ENCODE measurements at regions not wholly inside any gene's neighbourhood (a gene's known extent, or its start where the extent isn't known, plus 50 kb on each side); places are given as distances from the start of the nearest gene placed in this dataset.

DNA sequence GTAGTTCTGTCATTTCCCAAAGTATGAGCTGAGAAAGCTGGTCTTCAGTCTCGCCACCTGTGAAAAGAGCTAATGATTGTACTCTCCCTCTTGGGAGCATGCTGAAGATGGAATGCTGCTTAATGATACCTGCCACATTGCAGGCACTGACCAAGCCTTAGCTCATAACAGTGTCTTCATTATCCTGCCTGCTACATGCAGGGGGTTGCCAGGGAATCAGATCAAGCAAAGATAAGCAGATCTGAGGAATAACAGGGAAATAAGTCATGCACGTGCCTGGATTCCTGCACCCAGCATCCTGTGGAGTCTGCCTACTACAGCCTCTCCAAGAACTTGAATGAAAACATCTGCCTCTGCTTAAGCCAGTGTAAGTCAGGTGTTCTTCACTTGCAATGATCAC is 667.3 kb downstream of the NPHP4 start:
- Histone ChIP-seq H3K4me2 (ENCODE audit: low read length) (no peak overlapping the region), H3K36me3 (ENCODE audit: insufficient read depth, low read length) (no peaks in the 10 kb centered on the region), H3K9me2 (ENCODE audit: insufficient read depth, low read length) (no peaks in the 10 kb centered on the region), H4K20me1 (ENCODE audit: insufficient read depth) (no peaks in the 10 kb centered on the region), H3K9ac (ENCODE audit: low read length) (no peak overlapping the region), H3F3A (ENCODE audit: insufficient read depth, low read length, poor library complexity, severe bottlenecking) (no peaks in the 10 kb centered on the region), H2AFZ (ENCODE audit: low read depth, low read length) (no peak overlapping the region), H3K4me3 (ENCODE audit: low read length) (no peak overlapping the region), H3K27ac (ENCODE audit: low read length) (no peak overlapping the region), H3K9me3 (ENCODE audit: low read length) (peaks cover 3% of the 10 kb centered on the region), H3K27me3 (ENCODE audit: insufficient read depth, low read depth, low read length) (no peaks in the 10 kb centered on the region), H3K79me2 (replicated peaks; ENCODE audit: insufficient read depth, low read length) (no peaks in the 10 kb centered on the region)
- TF ChIP-seq EZH2 (IDR thresholded peaks at IDR 0.05; ENCODE audit: borderline replicate concordance, insufficient read depth, low read length, poor library complexity, severe bottlenecking) (no peak), SMC3 (conservative IDR thresholded peaks at IDR 0.05; ENCODE audit: poor library complexity) (no peak), POLR2AphosphoS5 (IDR thresholded peaks at IDR 0.05) (no peak), RAD21 (conservative IDR thresholded peaks at IDR 0.05) (no peak), EP300 (conservative IDR thresholded peaks at IDR 0.05; ENCODE audit: poor library complexity, severe bottlenecking) (no peak), MXI1 (conservative IDR thresholded peaks at IDR 0.05; ENCODE audit: poor library complexity, severe bottlenecking) (no peak), TAF1 (IDR thresholded peaks at IDR 0.05; ENCODE audit: low read depth) (no peak)
- TF ChIP-seq, protein P1, sequence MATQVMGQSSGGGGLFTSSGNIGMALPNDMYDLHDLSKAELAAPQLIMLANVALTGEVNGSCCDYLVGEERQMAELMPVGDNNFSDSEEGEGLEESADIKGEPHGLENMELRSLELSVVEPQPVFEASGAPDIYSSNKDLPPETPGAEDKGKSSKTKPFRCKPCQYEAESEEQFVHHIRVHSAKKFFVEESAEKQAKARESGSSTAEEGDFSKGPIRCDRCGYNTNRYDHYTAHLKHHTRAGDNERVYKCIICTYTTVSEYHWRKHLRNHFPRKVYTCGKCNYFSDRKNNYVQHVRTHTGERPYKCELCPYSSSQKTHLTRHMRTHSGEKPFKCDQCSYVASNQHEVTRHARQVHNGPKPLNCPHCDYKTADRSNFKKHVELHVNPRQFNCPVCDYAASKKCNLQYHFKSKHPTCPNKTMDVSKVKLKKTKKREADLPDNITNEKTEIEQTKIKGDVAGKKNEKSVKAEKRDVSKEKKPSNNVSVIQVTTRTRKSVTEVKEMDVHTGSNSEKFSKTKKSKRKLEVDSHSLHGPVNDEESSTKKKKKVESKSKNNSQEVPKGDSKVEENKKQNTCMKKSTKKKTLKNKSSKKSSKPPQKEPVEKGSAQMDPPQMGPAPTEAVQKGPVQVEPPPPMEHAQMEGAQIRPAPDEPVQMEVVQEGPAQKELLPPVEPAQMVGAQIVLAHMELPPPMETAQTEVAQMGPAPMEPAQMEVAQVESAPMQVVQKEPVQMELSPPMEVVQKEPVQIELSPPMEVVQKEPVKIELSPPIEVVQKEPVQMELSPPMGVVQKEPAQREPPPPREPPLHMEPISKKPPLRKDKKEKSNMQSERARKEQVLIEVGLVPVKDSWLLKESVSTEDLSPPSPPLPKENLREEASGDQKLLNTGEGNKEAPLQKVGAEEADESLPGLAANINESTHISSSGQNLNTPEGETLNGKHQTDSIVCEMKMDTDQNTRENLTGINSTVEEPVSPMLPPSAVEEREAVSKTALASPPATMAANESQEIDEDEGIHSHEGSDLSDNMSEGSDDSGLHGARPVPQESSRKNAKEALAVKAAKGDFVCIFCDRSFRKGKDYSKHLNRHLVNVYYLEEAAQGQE (IDR thresholded peaks at IDR 0.05; ENCODE audit: borderline replicate concordance) = no peak
- TF ChIP-seq, protein P2, sequence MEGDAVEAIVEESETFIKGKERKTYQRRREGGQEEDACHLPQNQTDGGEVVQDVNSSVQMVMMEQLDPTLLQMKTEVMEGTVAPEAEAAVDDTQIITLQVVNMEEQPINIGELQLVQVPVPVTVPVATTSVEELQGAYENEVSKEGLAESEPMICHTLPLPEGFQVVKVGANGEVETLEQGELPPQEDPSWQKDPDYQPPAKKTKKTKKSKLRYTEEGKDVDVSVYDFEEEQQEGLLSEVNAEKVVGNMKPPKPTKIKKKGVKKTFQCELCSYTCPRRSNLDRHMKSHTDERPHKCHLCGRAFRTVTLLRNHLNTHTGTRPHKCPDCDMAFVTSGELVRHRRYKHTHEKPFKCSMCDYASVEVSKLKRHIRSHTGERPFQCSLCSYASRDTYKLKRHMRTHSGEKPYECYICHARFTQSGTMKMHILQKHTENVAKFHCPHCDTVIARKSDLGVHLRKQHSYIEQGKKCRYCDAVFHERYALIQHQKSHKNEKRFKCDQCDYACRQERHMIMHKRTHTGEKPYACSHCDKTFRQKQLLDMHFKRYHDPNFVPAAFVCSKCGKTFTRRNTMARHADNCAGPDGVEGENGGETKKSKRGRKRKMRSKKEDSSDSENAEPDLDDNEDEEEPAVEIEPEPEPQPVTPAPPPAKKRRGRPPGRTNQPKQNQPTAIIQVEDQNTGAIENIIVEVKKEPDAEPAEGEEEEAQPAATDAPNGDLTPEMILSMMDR (IDR thresholded peaks at IDR 0.05; ENCODE audit: poor library complexity, severe bottlenecking) = no peak

DNA sequence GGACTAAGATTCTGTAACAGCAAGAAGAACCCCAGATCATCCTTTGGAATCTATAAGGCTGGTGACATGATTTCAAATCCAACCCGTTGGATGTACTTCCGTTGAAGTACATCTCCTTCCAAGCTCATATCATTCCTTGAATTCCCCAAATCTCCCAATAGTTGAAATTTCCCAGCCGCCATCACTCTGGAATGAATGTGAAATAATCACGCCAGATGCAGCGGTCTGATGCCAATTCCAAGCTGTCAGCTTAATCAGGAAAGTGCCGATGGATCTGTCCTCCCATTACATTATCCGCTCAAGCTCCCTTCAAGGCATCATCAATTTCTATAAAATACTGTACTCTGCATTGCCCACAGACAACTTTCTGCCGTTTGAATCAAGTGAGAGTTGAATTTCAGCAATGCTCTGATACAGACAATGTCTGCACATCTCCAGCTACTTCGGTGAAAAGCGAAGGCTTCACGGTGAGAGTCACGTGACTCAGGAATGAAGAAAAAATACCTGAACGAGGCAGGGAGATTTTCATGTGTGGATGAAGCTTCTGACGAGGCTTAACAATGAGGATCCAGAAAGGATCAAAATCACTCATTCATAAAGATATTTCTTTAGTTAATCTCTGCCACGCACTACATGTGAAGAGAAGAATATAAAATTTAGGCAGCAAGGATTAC is 663.9 kb downstream of the AJAP1 start:
- Histone ChIP-seq H3K27ac (ENCODE audit: low read length) (no peak overlapping the region), H3K4me2 (ENCODE audit: low read length) (no peak overlapping the region), H3K79me2 (replicated peaks; ENCODE audit: insufficient read depth, low read length) (no peaks in the 10 kb centered on the region), H3K27me3 (ENCODE audit: insufficient read depth, low read depth, low read length) (no peaks in the 10 kb centered on the region), H3K9ac (ENCODE audit: low read length) (no peak overlapping the region), H3F3A (ENCODE audit: insufficient read depth, low read length, poor library complexity, severe bottlenecking) (no peaks in the 10 kb centered on the region), H2AFZ (ENCODE audit: low read depth, low read length) (no peak overlapping the region), H3K36me3 (ENCODE audit: insufficient read depth, low read length) (no peaks in the 10 kb centered on the region), H3K4me3 (ENCODE audit: low read length) (no peak overlapping the region), H4K20me1 (ENCODE audit: insufficient read depth) (no peaks in the 10 kb centered on the region), H3K9me2 (ENCODE audit: insufficient read depth, low read length) (no peaks in the 10 kb centered on the region), H3K9me3 (ENCODE audit: low read length) (no peaks in the 10 kb centered on the region)
- TF ChIP-seq, protein P1 (IDR thresholded peaks at IDR 0.05; ENCODE audit: borderline replicate concordance) = peak; percentile 95
- no peak for TF ChIP-seq POLR2AphosphoS5 (IDR thresholded peaks at IDR 0.05)
